Neutrophil (primary cell): ENCODE measurements at regions not wholly inside any gene's neighbourhood (a gene's known extent, or its start where the extent isn't known, plus 50 kb on each side); places are given as distances from the start of the nearest gene placed in this dataset.

Experiments used
- H3K27ac ChIP-seq: fragments of 200-600 bp; sonication (generic); 2 replicates; pipeline ENCODE4 v1.5.1; 2016; ENCODE audit warnings: mild to moderate bottlenecking, moderate library complexity
- H3K27me3 ChIP-seq: fragments of 200-600 bp; sonication (generic); 2 replicates; pipeline ENCODE4 v1.6.0; 2016; ENCODE audit warnings: mild to moderate bottlenecking
- H3K36me3 ChIP-seq: fragments of 200-600 bp; sonication (generic); 2 replicates; pipeline ENCODE4 v1.5.1; 2017
- H3K4me1 ChIP-seq, 2 experiments: fragments of 200-600 bp in 1 of 2; sonication (generic) in 1 of 2; 1 replicate in 1 of 2; 2 replicates in 1 of 2; pipeline versions ENCODE4 v1.5.1 to v1.6.1; 2013 to 2016; ENCODE audit warnings: low read depth in 1 of 2, low read length in 1 of 2, mild to moderate bottlenecking in 1 of 2, moderate library complexity in 1 of 2; ENCODE audit not compliant: control insufficient read depth in 1 of 2, insufficient read depth in 1 of 2
- H3K4me3 ChIP-seq, 2 experiments: fragments of 200-600 bp in 1 of 2; sonication (generic) in 1 of 2; 1 replicate in 1 of 2; 2 replicates in 1 of 2; pipeline ENCODE4 v1.5.1; 2013 to 2016; ENCODE audit warnings: low read depth in 1 of 2, low read length in 1 of 2, mild to moderate bottlenecking in 1 of 2, moderate library complexity in 1 of 2
- H3K9me3 ChIP-seq: fragments of 200-600 bp; sonication (generic); 2 replicates; pipeline ENCODE4 v1.5.1; 2016
- CTCF ChIP-seq: fragments of 200-600 bp; sonication (generic); IDR thresholded peaks from 2 replicates; pipeline ENCODE4 v1.5.1; 2016; ENCODE audit warnings: antibody characterized with exemption

- Histone ChIP-seq H3K4me3 (no peak overlapping the region), H3K36me3 (no peaks in the 10 kb centered on the region), H3K9me3 (no peaks in the 10 kb centered on the region), H3K27me3 (peaks cover 8% of the 10 kb centered on the region), H3K4me1 (peaks cover 0 to 6% of the 10 kb centered on the region in 2 experiments), H3K27ac (no peak overlapping the region)
- TF ChIP-seq CTCF = no peak
Observed at GRCh38 chr9:79812099-79812498, 240.3 kb downstream of the TLE4 start.

GRCh38 chr9:79809931-79810330 is 238.2 kb downstream of the TLE4 start:
- H3K9me3 ChIP-seq = no peaks in the 10 kb centered on the region
- no peaks in the 10 kb centered on the region for H3K36me3 ChIP-seq
- H3K27me3 ChIP-seq = peaks cover 8% of the 10 kb centered on the region
- H3K4me3 ChIP-seq = no peak overlapping the region
- H3K4me1 ChIP-seq = peaks cover 0 to 6% of the 10 kb centered on the region in 2 experiments
- no peak for TF ChIP-seq CTCF
- H3K27ac ChIP-seq = no peak overlapping the region

GRCh38 chr9:79809316-79809876 is 237.6 kb downstream of the TLE4 start:
- H3K4me3 ChIP-seq = no peak overlapping the region
- peaks cover 8% of the 10 kb centered on the region for H3K27me3 ChIP-seq
- no peaks in the 10 kb centered on the region for H3K36me3 ChIP-seq
- no peaks in the 10 kb centered on the region for H3K9me3 ChIP-seq
- H3K27ac ChIP-seq = no peak overlapping the region
- H3K4me1 ChIP-seq = peaks cover 0 to 6% of the 10 kb centered on the region in 2 experiments
- no peak for TF ChIP-seq CTCF

- Histone ChIP-seq H3K9me3 (no peaks in the 10 kb centered on the region), H3K27ac (no peak overlapping the region), H3K4me1 (peaks cover 0 to 6% of the 10 kb centered on the region in 2 experiments), H3K36me3 (no peaks in the 10 kb centered on the region), H3K4me3 (no peak overlapping the region), H3K27me3 (no peaks in the 10 kb centered on the region)
- TF ChIP-seq CTCF = no peak
Observed at GRCh38 chr9:79807971-79808370, 236.2 kb downstream of the TLE4 start.

GRCh38 chr9:79806086-79806485 is 234.3 kb downstream of the TLE4 start:
- H3K27ac ChIP-seq = no peak overlapping the region

More at GRCh38 chr9:79806086-79806485, 234.3 kb downstream of the TLE4 start:
- TF ChIP-seq CTCF = no peak
- no peaks in the 10 kb centered on the region for H3K36me3 ChIP-seq
- no peak overlapping the region for H3K4me3 ChIP-seq
- H3K4me1 ChIP-seq = no peaks in the 10 kb centered on the region
- H3K9me3 ChIP-seq = no peaks in the 10 kb centered on the region
- H3K27me3 ChIP-seq = no peaks in the 10 kb centered on the region
